GM06990 (cell line): ENCODE measurements at regions not wholly inside any gene's neighbourhood (a gene's known extent, or its start where the extent isn't known, plus 50 kb on each side); places are given as distances from the start of the nearest gene placed in this dataset.

ENCODE experiments used
- DNase-seq: peaks from one replicate; pipeline ENCODE4 v3.0.0-alpha.2; 2011; ENCODE audit not compliant: insufficient read length; ENCODE audit errors: extremely low read depth
- H3K27me3 ChIP-seq: replicated peaks from 2 replicates; pipeline ENCODE4 v1.6.0; 2011; ENCODE audit warnings: low read length; ENCODE audit not compliant: control insufficient read depth, insufficient read depth
- H3K36me3 ChIP-seq: 2 replicates; pipeline ENCODE4 v1.5.1; 2011; ENCODE audit warnings: low read length; ENCODE audit not compliant: control insufficient read depth, insufficient read depth
- H3K4me3 ChIP-seq: replicated peaks from 2 replicates; pipeline ENCODE4 v1.5.1; 2011; ENCODE audit warnings: low read depth, mild to moderate bottlenecking, control low read depth, low read length
- TF ChIP-seq, protein P1 (sequence below): IDR thresholded peaks from 2 replicates; pipeline ENCODE4 v1.5.1; 2011; ENCODE audit warnings: low read length, control low read depth, mild to moderate bottlenecking, inconsistent platforms; ENCODE audit not compliant: insufficient read depth, poor library complexity, severe bottlenecking

DNA sequence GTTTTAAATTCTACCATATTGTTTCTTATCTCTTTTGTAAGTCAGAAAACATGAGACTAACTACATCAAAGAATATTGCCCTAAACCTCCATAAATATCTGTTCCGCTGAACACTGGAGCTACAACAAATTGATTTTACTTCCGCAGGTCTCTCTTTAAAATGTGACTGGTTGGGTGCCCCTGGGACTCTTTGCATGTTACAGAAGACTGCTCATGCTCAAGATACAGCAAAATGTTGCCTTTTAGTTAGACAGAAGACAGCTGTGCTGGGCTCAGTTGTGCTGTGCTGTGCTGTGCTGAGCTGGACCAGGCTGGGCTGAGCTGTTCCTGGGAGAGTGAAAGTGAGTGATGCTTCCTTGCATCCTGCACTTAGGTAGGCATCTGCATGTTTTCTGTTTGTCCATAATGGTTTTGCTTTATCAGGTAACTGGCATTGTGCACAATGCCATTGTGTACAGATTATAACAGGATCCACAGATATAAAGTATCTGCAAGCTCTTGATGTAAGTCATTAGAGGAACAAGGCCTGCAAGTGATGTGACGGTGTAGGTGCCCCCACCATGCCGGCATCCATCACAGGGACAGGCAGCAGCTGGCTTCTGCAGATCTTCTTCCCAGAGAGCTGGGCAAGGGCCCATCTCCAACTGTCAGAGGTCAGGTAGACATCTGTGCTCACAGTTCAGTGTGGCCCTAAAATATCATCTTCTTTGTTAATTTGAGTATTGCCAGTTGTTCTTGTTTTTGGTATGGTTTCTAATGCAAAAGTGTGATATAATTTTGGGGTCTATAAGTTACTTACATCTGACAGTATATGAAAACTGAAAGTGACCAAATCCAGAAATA is 972.5 kb upstream of the CELF2 start:
- Histone ChIP-seq H3K27me3 (no peaks in the 10 kb centered on the region), H3K36me3 (no peaks in the 10 kb centered on the region), H3K4me3 (no peak overlapping the region)
- DNase-seq = peak; percentile 5
- TF ChIP-seq, protein P1, sequence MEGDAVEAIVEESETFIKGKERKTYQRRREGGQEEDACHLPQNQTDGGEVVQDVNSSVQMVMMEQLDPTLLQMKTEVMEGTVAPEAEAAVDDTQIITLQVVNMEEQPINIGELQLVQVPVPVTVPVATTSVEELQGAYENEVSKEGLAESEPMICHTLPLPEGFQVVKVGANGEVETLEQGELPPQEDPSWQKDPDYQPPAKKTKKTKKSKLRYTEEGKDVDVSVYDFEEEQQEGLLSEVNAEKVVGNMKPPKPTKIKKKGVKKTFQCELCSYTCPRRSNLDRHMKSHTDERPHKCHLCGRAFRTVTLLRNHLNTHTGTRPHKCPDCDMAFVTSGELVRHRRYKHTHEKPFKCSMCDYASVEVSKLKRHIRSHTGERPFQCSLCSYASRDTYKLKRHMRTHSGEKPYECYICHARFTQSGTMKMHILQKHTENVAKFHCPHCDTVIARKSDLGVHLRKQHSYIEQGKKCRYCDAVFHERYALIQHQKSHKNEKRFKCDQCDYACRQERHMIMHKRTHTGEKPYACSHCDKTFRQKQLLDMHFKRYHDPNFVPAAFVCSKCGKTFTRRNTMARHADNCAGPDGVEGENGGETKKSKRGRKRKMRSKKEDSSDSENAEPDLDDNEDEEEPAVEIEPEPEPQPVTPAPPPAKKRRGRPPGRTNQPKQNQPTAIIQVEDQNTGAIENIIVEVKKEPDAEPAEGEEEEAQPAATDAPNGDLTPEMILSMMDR = no peak

DNA sequence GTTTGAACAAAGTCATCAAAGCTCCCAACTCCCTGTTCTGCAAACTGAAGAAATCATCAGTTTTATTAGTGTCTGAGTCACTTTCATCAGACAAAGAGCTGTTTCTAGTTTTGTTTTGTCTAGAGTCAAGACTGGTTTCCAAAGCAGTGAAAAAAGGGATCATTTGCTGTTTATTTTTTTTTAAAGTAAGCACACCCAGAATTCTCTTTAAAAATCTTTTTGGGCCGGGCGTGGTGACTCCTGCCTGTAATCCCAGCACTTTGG is 972.0 kb upstream of the CELF2 start:
- TF ChIP-seq, protein P1 = no peak

DNA sequence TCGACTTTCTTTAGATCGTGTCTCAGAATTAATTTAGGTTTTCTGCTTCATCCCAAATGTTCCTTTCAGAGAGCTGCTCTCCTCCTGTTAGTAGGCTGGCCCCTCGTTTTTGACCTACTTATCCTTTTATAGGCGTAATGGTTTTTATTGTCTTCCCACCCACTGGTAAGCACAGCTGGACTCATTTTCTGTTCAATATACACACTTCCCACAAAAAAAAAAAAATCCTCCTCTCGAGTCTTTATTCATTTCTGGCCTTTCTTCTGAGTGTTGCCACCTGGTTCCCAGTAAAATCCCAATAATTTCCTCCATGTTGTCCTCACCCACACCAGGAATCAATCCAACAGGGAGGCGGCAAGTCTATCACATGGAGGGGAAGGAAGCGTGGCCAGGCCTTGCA is 970.2 kb upstream of the CELF2 start:
- TF ChIP-seq, protein P1 = no peak
- no peaks in the 10 kb centered on the region for H3K27me3 ChIP-seq
- H3K4me3 ChIP-seq = no peak overlapping the region
- no peak for DNase-seq
- H3K36me3 ChIP-seq = no peaks in the 10 kb centered on the region

More for the DNA sequence above, 972.0 kb upstream of the CELF2 start:
- peak; percentile 2 for DNase-seq
- H3K27me3 ChIP-seq = no peaks in the 10 kb centered on the region
- no peak overlapping the region for H3K4me3 ChIP-seq
- H3K36me3 ChIP-seq = no peaks in the 10 kb centered on the region

DNA sequence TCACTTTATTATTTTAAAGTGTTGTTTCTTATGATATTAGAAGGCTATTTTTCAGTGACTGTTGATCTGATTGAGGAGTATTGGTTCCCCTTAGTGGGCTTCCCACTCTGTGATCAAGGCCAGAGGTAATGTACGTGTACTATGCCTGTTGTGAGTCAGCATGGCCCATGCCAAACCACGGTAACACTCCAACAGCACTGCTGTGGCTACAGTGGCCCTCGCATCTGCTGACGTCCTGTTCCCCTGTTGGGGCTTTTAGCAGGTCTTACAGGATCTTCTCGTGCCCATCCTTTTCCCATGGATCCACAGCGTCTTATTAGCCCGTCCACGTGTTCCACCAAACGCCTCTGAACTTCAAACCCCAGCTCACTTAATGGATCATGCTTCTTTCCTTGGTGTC is 964.6 kb upstream of the CELF2 start:
- Histone ChIP-seq H3K36me3 (no peaks in the 10 kb centered on the region), H3K27me3 (no peaks in the 10 kb centered on the region), H3K4me3 (no peak overlapping the region)
- peak; percentile 3 for DNase-seq
- TF ChIP-seq, protein P1 = no peak

DNA sequence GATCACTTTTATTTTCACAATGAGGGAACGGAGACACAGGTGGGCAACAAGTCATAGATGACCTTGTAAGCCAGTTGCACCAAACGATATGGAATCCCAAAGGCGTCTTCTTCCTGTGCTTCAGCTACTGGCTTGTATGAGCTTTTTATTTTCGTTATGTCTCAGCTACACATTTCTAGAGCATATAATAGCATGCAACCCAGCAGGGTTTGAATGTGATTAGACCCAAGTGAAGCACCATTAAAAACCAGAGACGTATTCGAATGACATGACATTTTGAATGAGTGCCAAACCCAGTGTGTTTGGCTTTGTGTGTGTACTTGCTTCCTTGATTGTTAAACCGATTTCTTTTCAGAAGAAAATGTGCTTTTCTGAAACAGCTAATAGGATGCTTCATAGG is 963.2 kb upstream of the CELF2 start:
- H3K36me3 ChIP-seq = no peaks in the 10 kb centered on the region

More for the DNA sequence above, 963.2 kb upstream of the CELF2 start:
- Histone ChIP-seq H3K27me3 (no peaks in the 10 kb centered on the region), H3K4me3 (no peak overlapping the region)
- TF ChIP-seq, protein P1 = no peak
- DNase-seq = peak; percentile 3
